ENCODE measurements at regions not wholly inside any gene's neighbourhood (a gene's known extent, or its start where the extent isn't known, plus 50 kb on each side); places are given as distances from the start of the nearest gene placed in this dataset.

DNA sequence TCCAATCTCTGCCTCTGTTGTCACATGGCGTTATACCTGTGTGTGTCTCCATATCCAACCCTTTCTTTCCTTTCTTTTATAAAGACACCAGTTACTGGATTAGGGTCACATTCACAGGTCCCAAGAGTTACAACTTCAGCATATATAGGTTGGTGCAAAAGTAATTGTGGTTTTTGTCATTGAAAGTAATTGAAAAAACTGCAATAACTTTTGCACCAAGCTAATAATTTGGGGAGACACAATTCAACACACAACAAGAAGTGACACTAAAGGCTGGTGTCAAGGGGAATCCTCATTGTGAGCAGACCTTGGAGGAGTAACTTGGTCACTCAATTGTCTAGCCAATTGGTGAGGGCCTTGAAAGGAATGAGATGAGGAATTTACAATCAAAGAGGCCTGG, 1366.1 kb downstream of the PCDH9 start:
- no peaks in the 10 kb centered on the region for H3K36me3 ChIP-seq (replicated peaks in 1 of 2; ENCODE audit: control insufficient read depth in 1 of 2, insufficient read depth in 2 of 2, low read length in 2 of 2)
- H3K9me3 ChIP-seq (ENCODE audit: low read length) = no peaks in the 10 kb centered on the region
- H3K4me3 ChIP-seq (replicated peaks in 1 of 3; ENCODE audit: insufficient read depth in 1 of 3, low read depth in 2 of 3, low read length in 3 of 3) = no peak overlapping the region
- no peak overlapping the region for H3K4me2 ChIP-seq (ENCODE audit: low read depth, low read length)
- no peak overlapping the region for H3K27ac ChIP-seq (ENCODE audit: extremely low read length, insufficient read depth, low read length)
- 0% methylated on average over 1 of the region's 1 CpG for WGBS (ENCODE audit: low lambda C conversion rate)
- ATAC-seq (no peak), FAIRE-seq (no peak), DNase-seq (ENCODE audit: low spot score) (no peak)
- no peaks in the 10 kb centered on the region for H3K4me1 ChIP-seq (ENCODE audit: insufficient read depth, low read length)
- H3K79me2 ChIP-seq (ENCODE audit: insufficient read depth, low read length) = no peaks in the 10 kb centered on the region
- no peak overlapping the region for H2AFZ ChIP-seq (ENCODE audit: low read length)
- no TSS peak for BruUV-seq (replicated peaks)
- intact Hi-C loops (cut with micrococcal nuclease; ENCODE audit: unreplicated experiment) = no loop called here
- TF ChIP-seq, protein P1, sequence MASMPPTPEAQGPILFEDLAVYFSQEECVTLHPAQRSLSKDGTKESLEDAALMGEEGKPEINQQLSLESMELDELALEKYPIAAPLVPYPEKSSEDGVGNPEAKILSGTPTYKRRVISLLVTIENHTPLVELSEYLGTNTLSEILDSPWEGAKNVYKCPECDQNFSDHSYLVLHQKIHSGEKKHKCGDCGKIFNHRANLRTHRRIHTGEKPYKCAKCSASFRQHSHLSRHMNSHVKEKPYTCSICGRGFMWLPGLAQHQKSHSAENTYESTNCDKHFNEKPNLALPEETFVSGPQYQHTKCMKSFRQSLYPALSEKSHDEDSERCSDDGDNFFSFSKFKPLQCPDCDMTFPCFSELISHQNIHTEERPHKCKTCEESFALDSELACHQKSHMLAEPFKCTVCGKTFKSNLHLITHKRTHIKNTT (CRISPR knock-in tag; IDR thresholded peaks at IDR 0.05) = no peak
- TF ChIP-seq, protein P2, sequence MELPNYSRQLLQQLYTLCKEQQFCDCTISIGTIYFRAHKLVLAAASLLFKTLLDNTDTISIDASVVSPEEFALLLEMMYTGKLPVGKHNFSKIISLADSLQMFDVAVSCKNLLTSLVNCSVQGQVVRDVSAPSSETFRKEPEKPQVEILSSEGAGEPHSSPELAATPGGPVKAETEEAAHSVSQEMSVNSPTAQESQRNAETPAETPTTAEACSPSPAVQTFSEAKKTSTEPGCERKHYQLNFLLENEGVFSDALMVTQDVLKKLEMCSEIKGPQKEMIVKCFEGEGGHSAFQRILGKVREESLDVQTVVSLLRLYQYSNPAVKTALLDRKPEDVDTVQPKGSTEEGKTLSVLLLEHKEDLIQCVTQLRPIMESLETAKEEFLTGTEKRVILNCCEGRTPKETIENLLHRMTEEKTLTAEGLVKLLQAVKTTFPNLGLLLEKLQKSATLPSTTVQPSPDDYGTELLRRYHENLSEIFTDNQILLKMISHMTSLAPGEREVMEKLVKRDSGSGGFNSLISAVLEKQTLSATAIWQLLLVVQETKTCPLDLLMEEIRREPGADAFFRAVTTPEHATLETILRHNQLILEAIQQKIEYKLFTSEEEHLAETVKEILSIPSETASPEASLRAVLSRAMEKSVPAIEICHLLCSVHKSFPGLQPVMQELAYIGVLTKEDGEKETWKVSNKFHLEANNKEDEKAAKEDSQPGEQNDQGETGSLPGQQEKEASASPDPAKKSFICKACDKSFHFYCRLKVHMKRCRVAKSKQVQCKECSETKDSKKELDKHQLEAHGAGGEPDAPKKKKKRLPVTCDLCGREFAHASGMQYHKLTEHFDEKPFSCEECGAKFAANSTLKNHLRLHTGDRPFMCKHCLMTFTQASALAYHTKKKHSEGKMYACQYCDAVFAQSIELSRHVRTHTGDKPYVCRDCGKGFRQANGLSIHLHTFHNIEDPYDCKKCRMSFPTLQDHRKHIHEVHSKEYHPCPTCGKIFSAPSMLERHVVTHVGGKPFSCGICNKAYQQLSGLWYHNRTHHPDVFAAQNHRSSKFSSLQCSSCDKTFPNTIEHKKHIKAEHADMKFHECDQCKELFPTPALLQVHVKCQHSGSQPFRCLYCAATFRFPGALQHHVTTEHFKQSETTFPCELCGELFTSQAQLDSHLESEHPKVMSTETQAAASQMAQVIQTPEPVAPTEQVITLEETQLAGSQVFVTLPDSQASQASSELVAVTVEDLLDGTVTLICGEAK (IDR thresholded peaks at IDR 0.05) = peak; percentile 30; the same call in 1 of the 2 replicates
- TF ChIP-seq, protein P2 (CRISPR knock-in tag; IDR thresholded peaks at IDR 0.05) = no peak
- ChIA-PET CTCF (ENCODE audit: low intra/inter-chr PET ratio, low total read pairs) (no interaction called here), POLR2A (no interaction called here)
- in situ Hi-C loops (cut with HindIII; ENCODE audit: extremely low pct_ligation_motif_present, low pct_unique_long_range_greater_than_20kb) = no loop called here
- H3K9ac ChIP-seq (ENCODE audit: insufficient read depth, low read depth, low read length) = no peak overlapping the region
- no peaks in the 10 kb centered on the region for H4K20me1 ChIP-seq (ENCODE audit: insufficient read depth, low read length)
- no peaks in the 10 kb centered on the region; a peak in 1 of 5 replicates for H3K27me3 ChIP-seq (ENCODE audit: control insufficient read depth in 1 of 2, insufficient read depth in 2 of 2, low read length in 2 of 2)
